Fibroblast of lung (primary cell): ENCODE measurements at regions not wholly inside any gene's neighbourhood (a gene's known extent, or its start where the extent isn't known, plus 50 kb on each side); places are given as distances from the start of the nearest gene placed in this dataset.
"Not testable (repeated sequence)": the region's sequence is repeated elsewhere in the genome, so short reads cannot be mapped to it uniquely, and the experiment has no call there.

Experiments used
- DNase-seq, 2 donors: peaks; one replicate each; pipeline versions ENCODE4 v3.0.0 to v3.0.0-alpha.2; 2010; ENCODE audit warnings: low read depth in 2 of 2
- H2AFZ ChIP-seq: 2 replicates; pipeline ENCODE4 v1.5.1; 2012; ENCODE audit warnings: low read length, control low read depth, inconsistent platforms
- H3K27ac ChIP-seq: 2 replicates; pipeline ENCODE4 v1.5.1; 2011; ENCODE audit warnings: low read length, control low read depth; ENCODE audit not compliant: insufficient read depth
- H3K27me3 ChIP-seq: 2 replicates; pipeline ENCODE4 v1.5.1; 2011; ENCODE audit warnings: mild to moderate bottlenecking, low read length; ENCODE audit not compliant: control insufficient read depth, insufficient read depth
- H3K36me3 ChIP-seq: 2 replicates; pipeline ENCODE4 v1.5.1; 2011; ENCODE audit warnings: low read length; ENCODE audit not compliant: control insufficient read depth, insufficient read depth
- H3K4me1 ChIP-seq: 2 replicates; pipeline ENCODE4 v1.5.1; 2011; ENCODE audit warnings: low read length; ENCODE audit not compliant: control insufficient read depth, insufficient read depth; ENCODE audit errors: extremely low read depth
- H3K4me2 ChIP-seq: 2 replicates; pipeline ENCODE4 v1.5.1; 2011; ENCODE audit warnings: low read length, control low read depth; ENCODE audit not compliant: insufficient read depth; ENCODE audit errors: extremely low read depth
- H3K4me3 ChIP-seq, 4 experiments: fragments of 200-600 bp in 1 of 4; sonication (generic) in 1 of 4; replicated peaks in 1 of 4; 2 replicates each; pipeline ENCODE4 v1.5.1; 2011 to 2016; ENCODE audit warnings: low read length in 4 of 4, low read depth in 3 of 4, mild to moderate bottlenecking in 3 of 4, control low read depth in 2 of 4, inconsistent platforms in 1 of 4, mixed read lengths in 1 of 4; ENCODE audit not compliant: insufficient read depth in 1 of 4; ENCODE audit errors: control extremely low read depth in 1 of 4
- H3K79me2 ChIP-seq: 2 replicates; pipeline ENCODE4 v1.5.1; 2012; ENCODE audit warnings: mild to moderate bottlenecking, low read length, inconsistent platforms; ENCODE audit not compliant: control insufficient read depth, insufficient read depth
- H3K9ac ChIP-seq: 2 replicates; pipeline ENCODE4 v1.5.1; 2011; ENCODE audit warnings: mild to moderate bottlenecking, low read length, control low read depth; ENCODE audit not compliant: insufficient read depth
- H3K9me3 ChIP-seq: 2 replicates; pipeline ENCODE4 v1.5.1; 2012; ENCODE audit warnings: low read depth, low read length; ENCODE audit not compliant: control insufficient read depth, insufficient read depth
- H4K20me1 ChIP-seq: 2 replicates; pipeline ENCODE4 v1.5.1; 2011; ENCODE audit warnings: low read length; ENCODE audit not compliant: control insufficient read depth, insufficient read depth; ENCODE audit errors: extremely low read depth
- CTCF ChIP-seq, 2 donors: IDR thresholded peaks in 1 of 2; conservative IDR thresholded peaks in 1 of 2; 1 replicate in 1 of 2; 2 replicates in 1 of 2; pipeline ENCODE4 v1.5.1; 2011 to 2012; ENCODE audit warnings: low read length in 2 of 2, control low read depth in 1 of 2, inconsistent platforms in 1 of 2, low read depth in 1 of 2, mild to moderate bottlenecking in 1 of 2
- EZH2 ChIP-seq: IDR thresholded peaks from 2 replicates; pipeline ENCODE4 v1.5.1; 2012; ENCODE audit warnings: low read length, control low read depth, mild to moderate bottlenecking; ENCODE audit errors: missing control alignments

DNA sequence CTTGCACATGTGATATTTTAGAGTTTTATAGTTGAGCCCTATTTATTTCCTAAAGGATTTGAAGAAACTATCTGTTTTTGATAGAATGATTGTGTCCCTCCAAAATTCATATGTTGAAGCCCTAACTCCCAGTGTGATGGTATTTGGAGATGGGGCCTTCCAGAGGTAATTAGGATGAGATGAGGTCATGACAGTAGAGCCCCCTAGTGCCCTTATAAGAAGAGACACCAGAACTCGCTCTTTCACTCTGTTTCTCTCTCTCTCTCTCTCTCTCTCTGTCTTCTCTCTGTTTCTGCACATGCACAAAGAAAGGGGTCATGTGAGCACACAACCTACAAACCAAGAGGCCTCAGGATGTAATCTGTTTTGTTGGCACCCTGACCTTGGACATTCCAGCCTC, 921.9 kb upstream of the DIAPH2 start:
- TF ChIP-seq CTCF (conservative IDR thresholded peaks at IDR 0.05 in 1 of 2, IDR thresholded peaks at IDR 0.05 in 1 of 2; ENCODE audit: low read depth in 1 of 2, low read length in 2 of 2) = no peak
- TF ChIP-seq EZH2 = no peak

DNA sequence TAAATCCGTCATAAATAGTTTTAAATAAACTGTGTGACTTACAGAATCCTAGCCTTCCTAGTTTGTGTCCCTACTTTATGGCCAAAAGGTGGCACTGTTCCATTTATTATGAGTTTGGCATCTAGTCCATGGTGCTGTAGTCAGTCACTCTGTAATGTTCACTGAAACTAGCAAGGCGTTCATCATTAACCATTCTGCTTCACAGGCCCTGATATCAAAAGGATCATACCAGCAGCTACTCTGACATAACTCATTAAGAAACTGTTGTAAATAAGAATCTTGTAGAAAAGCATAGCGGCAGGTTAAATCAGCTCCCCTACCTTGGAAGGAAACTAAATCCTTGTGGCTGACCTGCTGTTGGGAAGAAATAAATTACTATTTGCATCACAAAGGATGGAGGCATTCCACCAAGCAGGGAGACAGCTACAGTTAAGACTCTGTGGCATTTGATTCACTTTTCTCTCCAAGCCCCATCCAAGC, 919.6 kb upstream of the DIAPH2 start:
- TF ChIP-seq CTCF (conservative IDR thresholded peaks at IDR 0.05 in 1 of 2, IDR thresholded peaks at IDR 0.05 in 1 of 2; ENCODE audit: low read depth in 1 of 2, low read length in 2 of 2) = peak; percentile 34 to 45
- TF ChIP-seq EZH2 = no peak
- peak; percentile 1 to 81 for DNase-seq
- no peak overlapping the region for H3K27ac ChIP-seq

More for the DNA sequence above, 921.9 kb upstream of the DIAPH2 start:
- Histone ChIP-seq H3K4me2 (no peak overlapping the region), H3K9ac (no peak overlapping the region), H4K20me1 (no peaks in the 10 kb centered on the region), H3K4me1 (no peaks in the 10 kb centered on the region), H3K27me3 (no peaks in the 10 kb centered on the region), H3K79me2 (no peaks in the 10 kb centered on the region), H3K27ac (no peak overlapping the region), H3K4me3 (no peak overlapping the region), H2AFZ (no peak overlapping the region), H3K36me3 (no peaks in the 10 kb centered on the region), H3K9me3 (no peaks in the 10 kb centered on the region)
- DNase-seq = no peak

GRCh38 chrX:95771198-95771597, 913.4 kb upstream of the DIAPH2 start:
- DNase-seq, H4K20me1 ChIP-seq, H3K36me3 ChIP-seq, H3K4me3 ChIP-seq, H2AFZ ChIP-seq, H3K27me3 ChIP-seq, H3K9ac ChIP-seq, H3K9me3 ChIP-seq, H3K27ac ChIP-seq, H3K79me2 ChIP-seq, H3K4me1 ChIP-seq, H3K4me2 ChIP-seq: not testable (repeated sequence)

More for the DNA sequence above, 919.6 kb upstream of the DIAPH2 start:
- Histone ChIP-seq H3K4me2 (no peak overlapping the region), H4K20me1 (no peaks in the 10 kb centered on the region), H3K4me3 (no peak overlapping the region), H3K9me3 (no peaks in the 10 kb centered on the region), H3K9ac (no peak overlapping the region), H2AFZ (no peak overlapping the region), H3K36me3 (no peaks in the 10 kb centered on the region), H3K27me3 (no peaks in the 10 kb centered on the region), H3K4me1 (no peaks in the 10 kb centered on the region), H3K79me2 (no peaks in the 10 kb centered on the region)
